ENCODE measurements at regions not wholly inside any gene's neighbourhood (a gene's known extent, or its start where the extent isn't known, plus 50 kb on each side); places are given as distances from the start of the nearest gene placed in this dataset.

DNA sequence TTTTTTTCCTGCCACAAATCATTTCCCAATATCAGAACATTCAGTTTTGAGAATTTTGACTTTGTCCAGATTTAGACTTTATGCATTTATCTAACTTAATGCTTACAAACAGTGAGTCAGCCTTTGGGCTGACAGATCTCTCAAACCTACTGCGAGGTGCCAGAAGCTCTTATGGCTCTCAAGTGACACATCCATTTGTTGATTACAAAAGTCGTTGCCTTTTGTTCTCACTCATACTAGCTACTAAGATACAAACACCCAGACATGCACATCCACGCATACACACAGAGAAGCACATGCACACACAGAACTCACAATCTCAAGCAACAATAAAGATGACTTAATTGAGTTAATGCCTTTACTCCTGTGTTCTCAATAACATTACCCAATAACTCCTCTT lies 1147.5 kb downstream of the DIAPH3 start:
- Histone ChIP-seq H3K4me3 (ENCODE audit: low read depth, low read length) (no peak overlapping the region), H3K9me3 (ENCODE audit: control insufficient read depth, insufficient read depth, low read depth, low read length) (no peaks in the 10 kb centered on the region), H3K27ac (ENCODE audit: extremely low read depth, low read depth, low read length) (no peak overlapping the region), H3K36me3 (ENCODE audit: control insufficient read depth in 2 of 2, insufficient read depth in 1 of 2, low read length in 2 of 2) (no peaks in the 10 kb centered on the region), H3K4me1 (ENCODE audit: control insufficient read depth, insufficient read depth, low read length) (no peaks in the 10 kb centered on the region)
- ChIA-PET CTCF (no interaction called here), POLR2A (no interaction called here)
- no peak for TF ChIP-seq ZNF311 (tag by site-specific recombination; IDR thresholded peaks at IDR 0.05; ENCODE audit: borderline replicate concordance)

GRCh38 chr13:59024434-59024833 lies 1139.3 kb downstream of the DIAPH3 start:
- POLR2A ChIA-PET: no interaction called here
- Histone ChIP-seq H3K27ac (ENCODE audit: extremely low read depth, low read depth, low read length) (no peak overlapping the region), H3K4me1 (ENCODE audit: control insufficient read depth, insufficient read depth, low read length) (no peaks in the 10 kb centered on the region), H3K36me3 (ENCODE audit: control insufficient read depth in 2 of 2, insufficient read depth in 1 of 2, low read length in 2 of 2) (no peaks in the 10 kb centered on the region), H3K4me3 (ENCODE audit: low read depth, low read length) (no peak overlapping the region), H3K9me3 (ENCODE audit: control insufficient read depth, insufficient read depth, low read depth, low read length) (no peaks in the 10 kb centered on the region)
- TF ChIP-seq, protein P1, sequence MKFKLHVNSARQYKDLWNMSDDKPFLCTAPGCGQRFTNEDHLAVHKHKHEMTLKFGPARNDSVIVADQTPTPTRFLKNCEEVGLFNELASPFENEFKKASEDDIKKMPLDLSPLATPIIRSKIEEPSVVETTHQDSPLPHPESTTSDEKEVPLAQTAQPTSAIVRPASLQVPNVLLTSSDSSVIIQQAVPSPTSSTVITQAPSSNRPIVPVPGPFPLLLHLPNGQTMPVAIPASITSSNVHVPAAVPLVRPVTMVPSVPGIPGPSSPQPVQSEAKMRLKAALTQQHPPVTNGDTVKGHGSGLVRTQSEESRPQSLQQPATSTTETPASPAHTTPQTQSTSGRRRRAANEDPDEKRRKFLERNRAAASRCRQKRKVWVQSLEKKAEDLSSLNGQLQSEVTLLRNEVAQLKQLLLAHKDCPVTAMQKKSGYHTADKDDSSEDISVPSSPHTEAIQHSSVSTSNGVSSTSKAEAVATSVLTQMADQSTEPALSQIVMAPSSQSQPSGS (tag by site-specific recombination; IDR thresholded peaks at IDR 0.05; ENCODE audit: low read depth): no peak
- TF ChIP-seq ZNF24 (tag by site-specific recombination; IDR thresholded peaks at IDR 0.05): no peak
- no peak for TF ChIP-seq ZFP3 (tag by site-specific recombination; IDR thresholded peaks at IDR 0.05; ENCODE audit: low read depth)
- TF ChIP-seq ZNF26 (tag by site-specific recombination; IDR thresholded peaks at IDR 0.05): no peak
- TF ChIP-seq HOXA7 (CRISPR knock-in tag; IDR thresholded peaks at IDR 0.05; ENCODE audit: borderline replicate concordance): no peak
- no peak for TF ChIP-seq KLF8 (tag by site-specific recombination; IDR thresholded peaks at IDR 0.05)
- TF ChIP-seq ZBTB8A (tag by site-specific recombination; IDR thresholded peaks at IDR 0.05): no peak
- no peak for TF ChIP-seq CTCF (tag by site-specific recombination; IDR thresholded peaks at IDR 0.05)
- TF ChIP-seq ZNF416 (tag by site-specific recombination; IDR thresholded peaks at IDR 0.05): no peak
- TF ChIP-seq ZNF366 (tag by site-specific recombination; conservative IDR thresholded peaks at IDR 0.05): no peak
- TF ChIP-seq ZNF529 (tag by site-specific recombination; IDR thresholded peaks at IDR 0.05; ENCODE audit: insufficient replicate concordance): no peak
- CTCF ChIA-PET: no interaction called here

- Histone ChIP-seq H3K9me3 (ENCODE audit: control insufficient read depth, insufficient read depth, low read depth, low read length) (no peaks in the 10 kb centered on the region), H3K4me3 (ENCODE audit: low read depth, low read length) (no peak overlapping the region), H3K36me3 (ENCODE audit: control insufficient read depth in 2 of 2, insufficient read depth in 1 of 2, low read length in 2 of 2) (no peaks in the 10 kb centered on the region), H3K27ac (ENCODE audit: extremely low read depth, low read depth, low read length) (no peak overlapping the region), H3K4me1 (ENCODE audit: control insufficient read depth, insufficient read depth, low read length) (no peaks in the 10 kb centered on the region)
- POLR2A ChIA-PET: no interaction called here
- CTCF ChIA-PET: interaction anchor here (0.7 kb wide), 1 partner anchor 36 kb away, joined by 4 read pairs; no protein-coding TSS in a partner anchor
- TF ChIP-seq ZNF335 (tag by site-specific recombination; conservative IDR thresholded peaks at IDR 0.05): no peak
- TF ChIP-seq, protein P2, sequence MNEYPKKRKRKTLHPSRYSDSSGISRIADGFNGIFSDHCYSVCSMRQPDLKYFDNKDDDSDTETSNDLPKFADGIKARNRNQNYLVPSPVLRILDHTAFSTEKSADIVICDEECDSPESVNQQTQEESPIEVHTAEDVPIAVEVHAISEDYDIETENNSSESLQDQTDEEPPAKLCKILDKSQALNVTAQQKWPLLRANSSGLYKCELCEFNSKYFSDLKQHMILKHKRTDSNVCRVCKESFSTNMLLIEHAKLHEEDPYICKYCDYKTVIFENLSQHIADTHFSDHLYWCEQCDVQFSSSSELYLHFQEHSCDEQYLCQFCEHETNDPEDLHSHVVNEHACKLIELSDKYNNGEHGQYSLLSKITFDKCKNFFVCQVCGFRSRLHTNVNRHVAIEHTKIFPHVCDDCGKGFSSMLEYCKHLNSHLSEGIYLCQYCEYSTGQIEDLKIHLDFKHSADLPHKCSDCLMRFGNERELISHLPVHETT (tag by site-specific recombination; IDR thresholded peaks at IDR 0.05): no peak
- TF ChIP-seq, protein P3, sequence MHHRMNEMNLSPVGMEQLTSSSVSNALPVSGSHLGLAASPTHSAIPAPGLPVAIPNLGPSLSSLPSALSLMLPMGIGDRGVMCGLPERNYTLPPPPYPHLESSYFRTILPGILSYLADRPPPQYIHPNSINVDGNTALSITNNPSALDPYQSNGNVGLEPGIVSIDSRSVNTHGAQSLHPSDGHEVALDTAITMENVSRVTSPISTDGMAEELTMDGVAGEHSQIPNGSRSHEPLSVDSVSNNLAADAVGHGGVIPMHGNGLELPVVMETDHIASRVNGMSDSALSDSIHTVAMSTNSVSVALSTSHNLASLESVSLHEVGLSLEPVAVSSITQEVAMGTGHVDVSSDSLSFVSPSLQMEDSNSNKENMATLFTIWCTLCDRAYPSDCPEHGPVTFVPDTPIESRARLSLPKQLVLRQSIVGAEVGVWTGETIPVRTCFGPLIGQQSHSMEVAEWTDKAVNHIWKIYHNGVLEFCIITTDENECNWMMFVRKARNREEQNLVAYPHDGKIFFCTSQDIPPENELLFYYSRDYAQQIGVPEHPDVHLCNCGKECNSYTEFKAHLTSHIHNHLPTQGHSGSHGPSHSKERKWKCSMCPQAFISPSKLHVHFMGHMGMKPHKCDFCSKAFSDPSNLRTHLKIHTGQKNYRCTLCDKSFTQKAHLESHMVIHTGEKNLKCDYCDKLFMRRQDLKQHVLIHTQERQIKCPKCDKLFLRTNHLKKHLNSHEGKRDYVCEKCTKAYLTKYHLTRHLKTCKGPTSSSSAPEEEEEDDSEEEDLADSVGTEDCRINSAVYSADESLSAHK (tag by site-specific recombination; IDR thresholded peaks at IDR 0.05): no peak
- no peak for TF ChIP-seq SP7 (tag by site-specific recombination; IDR thresholded peaks at IDR 0.05)
- TF ChIP-seq MYNN (tag by site-specific recombination; IDR thresholded peaks at IDR 0.05; ENCODE audit: borderline replicate concordance): no peak
Measured at GRCh38 chr13:59034198-59034597, 1129.5 kb downstream of the DIAPH3 start.

Data from HEK293 (cell line).